Transverse colon (tissue), 4 donors: ENCODE measurements at regions not wholly inside any gene's neighbourhood (a gene's known extent, or its start where the extent isn't known, plus 50 kb on each side); places are given as distances from the start of the nearest gene placed in this dataset.
A peak's percentile ranks its signal among the peaks of the same experiment; 100 is the strongest.

ENCODE experiments used
- DNase-seq: peaks from one replicate; pipeline ENCODE4 v3.0.0-alpha.2; 2019
- H3K27ac ChIP-seq, 4 donors: fragments of 200-600 bp; sonication (generic); 2 replicates each; pipeline ENCODE4 v1.5.1; 2016 to 2018; ENCODE audit warnings: inconsistent platforms in 4 of 4
- H3K27me3 ChIP-seq: fragments of 200-600 bp; sonication (generic); 2 replicates; pipeline ENCODE4 v1.5.1; 2017; ENCODE audit warnings: inconsistent platforms
- H3K36me3 ChIP-seq, 4 donors: fragments of 200-600 bp; sonication (generic); 2 replicates each; pipeline ENCODE4 v1.5.1; 2017 to 2019; ENCODE audit warnings: inconsistent platforms in 4 of 4
- H3K4me1 ChIP-seq, 4 donors: fragments of 200-600 bp; sonication (generic); 2 replicates each; pipeline ENCODE4 v1.5.1; 2017 to 2020; ENCODE audit warnings: inconsistent platforms in 4 of 4
- H3K4me3 ChIP-seq, 4 donors: fragments of 200-600 bp; sonication (generic); 1 replicate in 1 of 4; 2 replicates in 3 of 4; pipeline versions ENCODE4 v1.5.1 to v1.6.1; 2017 to 2019; ENCODE audit warnings: inconsistent platforms in 4 of 4
- H3K9me3 ChIP-seq, 2 donors: fragments of 200-600 bp; sonication (generic); 2 replicates each; pipeline ENCODE4 v1.5.1; 2017 to 2019; ENCODE audit warnings: inconsistent platforms in 2 of 2
- EP300 ChIP-seq: sonication (generic); formaldehyde crosslinking; IDR thresholded peaks from one replicate; pipeline ENCODE4 v1.6.1; 2017; ENCODE audit warnings: antibody characterized with exemption, low read depth
- POLR2A ChIP-seq: fragments of 450-650 bp; IDR thresholded peaks from one replicate; pipeline ENCODE4 v1.6.1; 2016; ENCODE audit warnings: antibody characterized with exemption, mild to moderate bottlenecking, moderate library complexity
- POLR2AphosphoS5 ChIP-seq, 3 donors: sonication (generic); formaldehyde crosslinking; IDR thresholded peaks; one replicate each; pipeline ENCODE4 v1.6.1; 2016; ENCODE audit warnings: antibody characterized with exemption in 3 of 3
- WGBS, 2 donors: methylation state at CpG; one replicate each; pipeline ENCODE4 v1.1.5; 2018; ENCODE audit warnings: low coverage in 1 of 2; 5-methylcytosine and 5-hydroxymethylcytosine counted together
- in situ Hi-C, 4 donors: fragments of 200-750 bp; cut with MboI; loops; one replicate each; pipeline versions ENCODE4 v1.15.0 to v1.15.1; 2017; ENCODE audit warnings: low sequenced_read_pairs in 3 of 4, low pct_ligation_motif_present in 1 of 4, low pct_unique_long_range_greater_than_20kb in 1 of 4
- intact Hi-C: fragments of 100-400 bp; cut with DNase I; formaldehyde crosslinking; loops from one replicate; pipeline ENCODE4 v1.15.1; 2023; ENCODE audit warnings: low total_unique reads
- TF ChIP-seq, protein P1 (sequence below), 5 experiments: fragments of 200-600 bp in 3 of 5; fragments of 450-650 bp in 2 of 5; sonication (generic) in 3 of 5; IDR thresholded peaks; 1 replicate in 2 of 5; 2 replicates in 3 of 5; pipeline ENCODE4 v1.5.1; 2016 to 2017; ENCODE audit warnings: antibody characterized with exemption in 5 of 5, inconsistent platforms in 3 of 5, mild to moderate bottlenecking in 2 of 5, moderate library complexity in 1 of 5

- H3K4me1 ChIP-seq = no peaks in the 10 kb centered on the region
- in situ Hi-C loops (no loop called here), intact Hi-C loops (no loop called here)
- TF ChIP-seq, protein P1, sequence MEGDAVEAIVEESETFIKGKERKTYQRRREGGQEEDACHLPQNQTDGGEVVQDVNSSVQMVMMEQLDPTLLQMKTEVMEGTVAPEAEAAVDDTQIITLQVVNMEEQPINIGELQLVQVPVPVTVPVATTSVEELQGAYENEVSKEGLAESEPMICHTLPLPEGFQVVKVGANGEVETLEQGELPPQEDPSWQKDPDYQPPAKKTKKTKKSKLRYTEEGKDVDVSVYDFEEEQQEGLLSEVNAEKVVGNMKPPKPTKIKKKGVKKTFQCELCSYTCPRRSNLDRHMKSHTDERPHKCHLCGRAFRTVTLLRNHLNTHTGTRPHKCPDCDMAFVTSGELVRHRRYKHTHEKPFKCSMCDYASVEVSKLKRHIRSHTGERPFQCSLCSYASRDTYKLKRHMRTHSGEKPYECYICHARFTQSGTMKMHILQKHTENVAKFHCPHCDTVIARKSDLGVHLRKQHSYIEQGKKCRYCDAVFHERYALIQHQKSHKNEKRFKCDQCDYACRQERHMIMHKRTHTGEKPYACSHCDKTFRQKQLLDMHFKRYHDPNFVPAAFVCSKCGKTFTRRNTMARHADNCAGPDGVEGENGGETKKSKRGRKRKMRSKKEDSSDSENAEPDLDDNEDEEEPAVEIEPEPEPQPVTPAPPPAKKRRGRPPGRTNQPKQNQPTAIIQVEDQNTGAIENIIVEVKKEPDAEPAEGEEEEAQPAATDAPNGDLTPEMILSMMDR (IDR thresholded peaks at IDR 0.05) = no peak
- TF ChIP-seq EP300 = no peak
- TF ChIP-seq POLR2AphosphoS5 (IDR thresholded peaks at IDR 0.05) = no peak
- no peak for TF ChIP-seq POLR2A
- H3K4me3 ChIP-seq = no peak overlapping the region
- H3K36me3 ChIP-seq = no peaks in the 10 kb centered on the region
- H3K9me3 ChIP-seq = no peaks in the 10 kb centered on the region
- no peak overlapping the region for H3K27ac ChIP-seq
- no peak for DNase-seq
- 33 to 43% methylated on average over 1 of the region's 1 CpG for WGBS, 2 donors
- H3K27me3 ChIP-seq = no peaks in the 10 kb centered on the region
These were observed 148.1 kb upstream of the HS3ST3A1 start for GRCh38 chr17:13749891-13750235.

DNA sequence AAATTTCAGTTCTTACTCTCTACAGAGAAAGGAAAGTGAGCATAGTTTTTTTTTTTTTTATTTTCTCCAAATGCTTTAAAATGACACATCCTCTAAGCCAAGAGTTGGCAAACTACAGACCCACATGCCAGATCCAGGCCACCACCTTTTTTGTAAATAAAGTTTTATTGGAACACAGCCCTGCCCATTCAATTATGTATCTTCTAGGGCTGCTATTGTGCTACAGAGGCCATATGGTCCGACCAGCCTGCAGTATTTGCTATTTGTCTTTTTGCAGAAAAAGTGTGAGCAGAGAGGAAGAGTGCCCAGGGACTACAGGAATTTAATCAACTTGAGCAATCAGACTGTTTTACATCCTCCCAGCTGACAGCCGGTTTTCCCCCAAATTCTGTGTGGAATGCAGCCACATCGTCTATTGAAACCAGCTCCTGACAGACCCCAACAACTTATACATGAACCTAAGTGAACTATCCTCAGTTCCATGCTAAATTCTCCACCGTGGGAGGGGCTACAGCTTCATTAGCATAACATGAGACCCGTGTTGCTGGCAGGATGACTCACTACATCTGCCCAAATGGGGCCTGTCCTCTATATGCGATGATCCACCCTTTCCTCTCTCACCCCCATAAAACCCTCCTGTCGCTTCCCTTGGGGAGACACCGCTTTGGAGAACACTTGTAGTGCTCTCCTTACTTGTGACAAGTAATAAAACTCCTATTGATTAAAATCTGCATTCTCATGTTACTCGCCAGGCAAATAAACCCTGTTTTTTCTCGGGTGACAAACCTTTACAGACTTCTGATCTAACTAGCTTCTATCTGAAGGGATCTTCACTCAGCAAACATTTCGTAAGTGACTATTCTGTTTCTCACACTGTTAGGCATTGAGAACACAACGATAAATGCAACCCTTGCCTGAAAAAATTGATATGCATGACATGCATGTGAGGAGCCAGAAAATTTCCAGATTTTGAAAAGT lies 149.4 kb upstream of the HS3ST3A1 start:
- H3K4me1 ChIP-seq = no peaks in the 10 kb centered on the region
- in situ Hi-C loops (no loop called here), intact Hi-C loops (no loop called here)
- no peak for TF ChIP-seq POLR2AphosphoS5 (IDR thresholded peaks at IDR 0.05)
- no peak for TF ChIP-seq EP300
- no peak for TF ChIP-seq POLR2A
- TF ChIP-seq, protein P1 (IDR thresholded peaks at IDR 0.05) = no peak
- H3K9me3 ChIP-seq = no peaks in the 10 kb centered on the region
- no peak for DNase-seq
- WGBS, 2 donors = 58 to 62% methylated on average over 8 to 12 of the region's 12 CpGs
- H3K36me3 ChIP-seq = no peaks in the 10 kb centered on the region
- H3K27ac ChIP-seq = peak overlapping the region in 1 of 4 donors; percentile 8
- no peak overlapping the region for H3K4me3 ChIP-seq
- no peaks in the 10 kb centered on the region for H3K27me3 ChIP-seq

GRCh38 chr17:13753154-13753553 lies 151.4 kb upstream of the HS3ST3A1 start:
- no peak for TF ChIP-seq EP300
- TF ChIP-seq POLR2A = no peak
- Histone ChIP-seq H3K9me3 (no peaks in the 10 kb centered on the region), H3K4me3 (no peak overlapping the region), H3K4me1 (no peaks in the 10 kb centered on the region), H3K27me3 (no peaks in the 10 kb centered on the region), H3K27ac (no peak overlapping the region), H3K36me3 (no peaks in the 10 kb centered on the region)
- WGBS, 2 donors = 83 to 88% methylated on average over 3 of the region's 3 CpGs
- intact Hi-C loops (no loop called here), in situ Hi-C loops (no loop called here)
- no peak for DNase-seq

DNA sequence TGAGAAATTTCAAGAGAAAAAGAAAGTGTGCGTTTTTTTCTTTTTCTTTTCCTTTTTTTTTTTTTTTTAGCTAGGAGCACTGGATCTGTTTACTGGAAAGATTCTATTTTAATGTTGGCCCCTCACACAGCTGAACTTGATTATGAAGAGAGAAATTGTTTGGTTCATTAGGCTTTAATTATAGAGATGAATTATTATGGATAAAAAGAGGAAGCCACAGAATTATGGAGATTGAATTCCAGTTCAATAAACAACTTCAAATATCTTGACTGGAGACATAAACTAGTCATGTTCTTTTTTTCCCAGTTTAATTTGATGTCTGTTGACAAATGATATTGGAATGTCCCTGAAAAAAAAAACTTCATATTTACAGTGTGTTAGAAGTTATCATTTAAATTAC lies 152.0 kb upstream of the HS3ST3A1 start:
- in situ Hi-C loops = no loop called here
- WGBS, 2 donors = 71 to 75% methylated on average over 1 of the region's 1 CpG

More for the DNA sequence above, 152.0 kb upstream of the HS3ST3A1 start:
- no peaks in the 10 kb centered on the region for H3K9me3 ChIP-seq
- no peak overlapping the region for H3K4me3 ChIP-seq
- intact Hi-C loops = no loop called here
- TF ChIP-seq, protein P1 (IDR thresholded peaks at IDR 0.05) = no peak
- TF ChIP-seq POLR2AphosphoS5 (IDR thresholded peaks at IDR 0.05) (no peak), POLR2A (no peak), EP300 (no peak)
- H3K27ac ChIP-seq = no peak overlapping the region
- H3K4me1 ChIP-seq = no peaks in the 10 kb centered on the region
- no peak for DNase-seq
- H3K36me3 ChIP-seq = no peaks in the 10 kb centered on the region
- H3K27me3 ChIP-seq = no peaks in the 10 kb centered on the region
